ENCODE measurements at regions not wholly inside any gene's neighbourhood (a gene's known extent, or its start where the extent isn't known, plus 50 kb on each side); places are given as distances from the start of the nearest gene placed in this dataset.

DNA sequence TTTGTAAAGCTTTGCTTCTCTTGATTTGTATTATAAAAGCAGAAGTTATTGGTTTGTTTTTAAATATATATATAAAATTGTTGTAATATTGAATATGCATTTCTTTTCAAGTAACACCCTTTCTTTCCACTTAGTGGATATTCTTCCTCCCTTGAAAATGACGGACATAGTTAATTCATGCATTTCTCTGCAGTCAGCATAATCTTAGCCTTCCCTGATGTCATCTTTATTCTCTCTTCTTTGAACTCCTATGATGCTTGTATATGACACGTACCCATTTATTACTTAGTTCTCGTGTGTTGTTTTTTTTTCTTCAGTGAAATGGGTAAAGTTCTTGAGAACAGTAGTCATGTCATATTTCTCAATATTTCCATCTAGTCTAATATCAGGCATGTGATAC is 191.2 kb downstream of the MDFIC start:
- no peaks in the 10 kb centered on the region for H3K27me3 ChIP-seq (replicated peaks in 1 of 4; ENCODE audit: control extremely low read depth in 1 of 4, control insufficient read depth in 3 of 4, insufficient read depth in 4 of 4, low read length in 3 of 4)
- no CpG with 5 or more reads among the region's 3 CpGs for WGBS (ENCODE audit: insufficient coverage)
- CTCF ChIA-PET: no interaction called here

DNA sequence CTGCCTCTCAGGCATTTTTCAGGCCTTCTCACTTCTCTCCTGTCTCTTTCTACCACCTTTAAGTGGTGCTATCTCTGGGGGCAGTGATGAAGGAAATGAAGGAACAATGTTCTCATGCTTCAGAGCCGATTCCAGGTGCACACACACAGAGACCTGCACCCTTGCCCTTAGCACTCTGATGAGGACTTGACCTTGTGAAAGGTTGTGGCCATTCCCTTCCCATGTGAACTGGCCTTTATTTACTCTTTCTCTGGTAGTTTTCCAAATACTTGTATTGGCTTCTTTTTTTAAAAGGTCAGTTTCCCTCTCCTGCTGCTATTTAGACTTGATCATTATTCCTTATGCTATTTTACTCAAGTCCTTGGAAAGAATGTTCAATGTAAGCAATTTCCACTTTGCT is 188.6 kb downstream of the MDFIC start:
- Mint-ChIP-seq H3K4me3 (no peak overlapping the region), H3K4me1 (no peaks in the 10 kb centered on the region), H3K27ac (no peak overlapping the region), H3K9me3 (ENCODE audit: insufficient read depth) (no peaks in the 10 kb centered on the region), H3K27me3 (peaks cover 4% of the 10 kb centered on the region)
- DNase-seq: no peak
- H3K4me3 ChIP-seq (ENCODE audit: control extremely low read depth in 1 of 5, extremely low read depth in 1 of 5, insufficient read depth in 1 of 5, low read depth in 2 of 5, low read length in 4 of 5): no peak overlapping the region
- no peaks in the 10 kb centered on the region for H3K79me2 ChIP-seq (ENCODE audit: control insufficient read depth, insufficient read depth, low read length)
- WGBS (ENCODE audit: insufficient coverage): 100% methylated on average over 1 of the region's 1 CpG
- no peak overlapping the region for H3K4me2 ChIP-seq (replicated peaks; ENCODE audit: low read depth, low read length, poor library complexity, severe bottlenecking)
- CTCF ChIA-PET: interaction anchor here (0.9 kb wide), 1 partner anchor 11 kb away, joined by 3 read pairs; no protein-coding TSS in a partner anchor
- ATAC-seq (ENCODE audit: low read depth): no peak
- no peak overlapping the region for H3K27ac ChIP-seq (ENCODE audit: low read length in 2 of 2)
- H4K20me1 ChIP-seq (ENCODE audit: control insufficient read depth, insufficient read depth, low read length, poor library complexity, severe bottlenecking): no peaks in the 10 kb centered on the region
- H2AFZ ChIP-seq (ENCODE audit: insufficient read depth, low read depth, low read length, poor library complexity, severe bottlenecking): no peak overlapping the region
- intact Hi-C loops (cut with micrococcal nuclease): no loop called here
- no peak overlapping the region for H3K9ac ChIP-seq (ENCODE audit: low read length)
- H3K36me3 ChIP-seq (replicated peaks in 1 of 2; ENCODE audit: control extremely low read depth in 1 of 2, control insufficient read depth in 1 of 2, extremely low read depth in 1 of 2, insufficient read depth in 2 of 2, low read length in 1 of 2): no peaks in the 10 kb centered on the region
- POLR2A ChIA-PET: no interaction called here
- no peaks in the 10 kb centered on the region for H3K27me3 ChIP-seq (replicated peaks in 1 of 4; ENCODE audit: control extremely low read depth in 1 of 4, control insufficient read depth in 3 of 4, insufficient read depth in 4 of 4, low read length in 3 of 4)
- TF ChIP-seq EZH2 (IDR thresholded peaks at IDR 0.05; ENCODE audit: borderline replicate concordance, insufficient read depth, low read depth, low read length, poor library complexity, severe bottlenecking): no peak
- no peak for TF ChIP-seq CTCF (IDR thresholded peaks at IDR 0.05)
- no peaks in the 10 kb centered on the region for H3K4me1 ChIP-seq (ENCODE audit: control insufficient read depth in 2 of 2, insufficient read depth in 2 of 2, low read length in 2 of 2)
- H3K9me3 ChIP-seq (ENCODE audit: control extremely low read depth in 1 of 3, control insufficient read depth in 2 of 3, insufficient read depth in 1 of 3, low read length in 2 of 3): no peaks in the 10 kb centered on the region

More for the DNA sequence above, 191.2 kb downstream of the MDFIC start:
- H3K4me3 Mint-ChIP-seq: no peak overlapping the region
- no peak for TF ChIP-seq EZH2 (IDR thresholded peaks at IDR 0.05; ENCODE audit: borderline replicate concordance, insufficient read depth, low read depth, low read length, poor library complexity, severe bottlenecking)
- TF ChIP-seq CTCF (IDR thresholded peaks at IDR 0.05): no peak
- H3K27me3 Mint-ChIP-seq: peaks cover 12% of the 10 kb centered on the region
- DNase-seq: no peak
- intact Hi-C loops (cut with micrococcal nuclease): no loop called here
- Histone ChIP-seq H3K79me2 (ENCODE audit: control insufficient read depth, insufficient read depth, low read length) (no peaks in the 10 kb centered on the region), H2AFZ (ENCODE audit: insufficient read depth, low read depth, low read length, poor library complexity, severe bottlenecking) (no peak overlapping the region), H3K4me2 (replicated peaks; ENCODE audit: low read depth, low read length, poor library complexity, severe bottlenecking) (no peak overlapping the region), H3K9me3 (ENCODE audit: control extremely low read depth in 1 of 3, control insufficient read depth in 2 of 3, insufficient read depth in 1 of 3, low read length in 2 of 3) (no peaks in the 10 kb centered on the region), H3K4me1 (ENCODE audit: control insufficient read depth in 2 of 2, insufficient read depth in 2 of 2, low read length in 2 of 2) (no peaks in the 10 kb centered on the region), H3K9ac (ENCODE audit: low read length) (no peak overlapping the region), H3K4me3 (ENCODE audit: control extremely low read depth in 1 of 5, extremely low read depth in 1 of 5, insufficient read depth in 1 of 5, low read depth in 2 of 5, low read length in 4 of 5) (no peak overlapping the region), H4K20me1 (ENCODE audit: control insufficient read depth, insufficient read depth, low read length, poor library complexity, severe bottlenecking) (no peaks in the 10 kb centered on the region), H3K27ac (ENCODE audit: low read length in 2 of 2) (no peak overlapping the region), H3K36me3 (replicated peaks in 1 of 2; ENCODE audit: control extremely low read depth in 1 of 2, control insufficient read depth in 1 of 2, extremely low read depth in 1 of 2, insufficient read depth in 2 of 2, low read length in 1 of 2) (no peaks in the 10 kb centered on the region)
- ATAC-seq (ENCODE audit: low read depth): no peak
- H3K27ac Mint-ChIP-seq: no peak overlapping the region
- no peaks in the 10 kb centered on the region for H3K4me1 Mint-ChIP-seq
- POLR2A ChIA-PET: no interaction called here
- H3K9me3 Mint-ChIP-seq (ENCODE audit: insufficient read depth): no peaks in the 10 kb centered on the region
